GM23248 (cell line): ENCODE measurements at regions not wholly inside any gene's neighbourhood (a gene's known extent, or its start where the extent isn't known, plus 50 kb on each side); places are given as distances from the start of the nearest gene placed in this dataset.
A peak's percentile ranks its signal among the peaks of the same experiment; 100 is the strongest.

Experiments
- DNase-seq: peaks from one replicate; pipeline ENCODE4 v3.0.0-alpha.2; 2015
- H2AFZ ChIP-seq: fragments of 200-600 bp; sonication (generic); 2 replicates; pipeline ENCODE4 v1.6.1; 2016; ENCODE audit warnings: antibody characterized with exemption
- H3F3A ChIP-seq: fragments of 200-600 bp; sonication (generic); 2 replicates; pipeline ENCODE4 v1.6.1; 2016; ENCODE audit warnings: mild to moderate bottlenecking, antibody characterized with exemption, mixed run types; ENCODE audit not compliant: insufficient read depth
- H3K27ac ChIP-seq: fragments of 200-600 bp; sonication (generic); 2 replicates; pipeline ENCODE4 v1.5.1; 2016; ENCODE audit warnings: mild to moderate bottlenecking
- H3K27me3 ChIP-seq: fragments of 200-600 bp; sonication (generic); replicated peaks from 2 replicates; pipeline ENCODE4 v1.6.1; 2016; ENCODE audit warnings: mild to moderate bottlenecking; ENCODE audit not compliant: insufficient read depth
- H3K36me3 ChIP-seq: fragments of 200-600 bp; sonication (generic); 2 replicates; pipeline ENCODE4 v1.6.1; 2016; ENCODE audit warnings: low read depth, mild to moderate bottlenecking
- H3K4me1 ChIP-seq: fragments of 200-600 bp; sonication (generic); 2 replicates; pipeline ENCODE4 v1.6.1; 2016; ENCODE audit warnings: mild to moderate bottlenecking; ENCODE audit not compliant: insufficient read depth
- H3K4me2 ChIP-seq: fragments of 200-600 bp; sonication (generic); one replicate; pipeline ENCODE4 v1.6.1; 2016; ENCODE audit warnings: mild to moderate bottlenecking; ENCODE audit not compliant: unreplicated experiment
- H3K4me3 ChIP-seq: fragments of 200-600 bp; sonication (generic); 2 replicates; pipeline ENCODE4 v1.5.1; 2016; ENCODE audit warnings: mild to moderate bottlenecking
- H3K79me2 ChIP-seq: fragments of 200-600 bp; sonication (generic); 2 replicates; pipeline ENCODE4 v1.6.1; 2016; ENCODE audit warnings: mild to moderate bottlenecking; ENCODE audit not compliant: insufficient read depth
- H3K9ac ChIP-seq: fragments of 200-600 bp; sonication (generic); 2 replicates; pipeline ENCODE4 v1.6.1; 2016; ENCODE audit warnings: mild to moderate bottlenecking
- H3K9me2 ChIP-seq: fragments of 200-600 bp; sonication (generic); 2 replicates; pipeline ENCODE4 v1.6.1; 2016; ENCODE audit warnings: mixed run types, mild to moderate bottlenecking, moderate library complexity; ENCODE audit not compliant: insufficient read depth
- H3K9me3 ChIP-seq: fragments of 200-600 bp; sonication (generic); one replicate; pipeline ENCODE4 v1.6.1; 2017; ENCODE audit warnings: low read depth
- H4K20me1 ChIP-seq: fragments of 200-600 bp; sonication (generic); 2 replicates; pipeline ENCODE4 v1.6.0; 2016; ENCODE audit not compliant: insufficient read depth
- EZH2 ChIP-seq: fragments of 200-600 bp; sonication (generic); IDR thresholded peaks from 2 replicates; pipeline ENCODE4 v1.6.1; 2018; ENCODE audit warnings: antibody characterized with exemption, mild to moderate bottlenecking; ENCODE audit not compliant: insufficient read depth, poor library complexity, severe bottlenecking
- EZH2phosphoT487 ChIP-seq: fragments of 200-600 bp; sonication (generic); IDR thresholded peaks from 2 replicates; pipeline ENCODE4 v1.6.1; 2018; ENCODE audit warnings: antibody characterized with exemption, moderate library complexity, mild to moderate bottlenecking, low read depth; ENCODE audit not compliant: insufficient read depth
- WGBS, 2 experiments: methylation state at CpG; one replicate each; pipeline ENCODE4 v1.1.6; 2015 to 2017; ENCODE audit warnings: low lambda C conversion rate in 2 of 2, low coverage in 1 of 2; ENCODE audit errors: missing lambda C conversion rate in 2 of 2; 5-methylcytosine and 5-hydroxymethylcytosine counted together
- in situ Hi-C: fragments of 300-500 bp; cut with MboI; formaldehyde crosslinking; loops from 2 replicates; pipeline ENCODE4 v1.15.0; 2020

DNA sequence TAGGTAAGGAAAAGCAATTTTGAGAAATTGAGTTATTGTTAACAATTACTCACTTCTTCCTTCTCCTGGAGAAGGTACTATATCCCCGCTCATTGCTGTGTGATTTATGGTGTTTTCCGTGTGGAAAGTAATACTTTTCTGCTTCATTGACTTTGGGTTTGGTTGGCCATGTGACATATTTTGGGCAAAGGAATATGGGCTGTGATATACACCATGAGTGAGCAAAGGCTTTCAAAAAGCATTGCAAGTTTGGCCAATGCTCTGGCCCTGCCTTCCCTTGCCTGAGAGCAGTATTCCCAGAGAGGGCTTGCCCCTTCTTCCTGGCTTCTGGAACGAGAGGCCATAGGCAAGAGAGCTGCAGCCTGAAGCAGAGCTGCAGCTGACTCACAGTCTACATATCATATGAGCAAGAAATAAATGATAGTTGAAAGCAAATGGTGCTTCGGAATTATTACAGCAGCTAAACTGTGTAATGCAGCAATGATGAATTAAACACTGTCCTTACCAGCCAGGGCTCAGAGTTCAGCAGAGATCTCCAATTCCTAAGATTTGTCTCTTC lies 216.8 kb upstream of the CD96 start:
- Histone ChIP-seq H3K36me3 (no peaks in the 10 kb centered on the region), H3K9me3 (no peaks in the 10 kb centered on the region), H3K9ac (no peak overlapping the region), H4K20me1 (no peaks in the 10 kb centered on the region), H3K27me3 (no peaks in the 10 kb centered on the region), H3K79me2 (no peaks in the 10 kb centered on the region), H3K9me2 (no peaks in the 10 kb centered on the region), H3K4me2 (no peak overlapping the region), H3K27ac (no peak overlapping the region), H3K4me3 (no peak overlapping the region), H3K4me1 (peaks cover 21% of the 10 kb centered on the region), H2AFZ (no peak overlapping the region), H3F3A (peaks cover 16% of the 10 kb centered on the region; the same call in 1 of the 2 replicates)
- DNase-seq: peak; percentile 18
- in situ Hi-C loops: no loop called here
- TF ChIP-seq EZH2 (no peak), EZH2phosphoT487 (no peak)
- 80 to 88% methylated on average over 4 of the region's 4 CpGs for WGBS, 2 experiments

DNA sequence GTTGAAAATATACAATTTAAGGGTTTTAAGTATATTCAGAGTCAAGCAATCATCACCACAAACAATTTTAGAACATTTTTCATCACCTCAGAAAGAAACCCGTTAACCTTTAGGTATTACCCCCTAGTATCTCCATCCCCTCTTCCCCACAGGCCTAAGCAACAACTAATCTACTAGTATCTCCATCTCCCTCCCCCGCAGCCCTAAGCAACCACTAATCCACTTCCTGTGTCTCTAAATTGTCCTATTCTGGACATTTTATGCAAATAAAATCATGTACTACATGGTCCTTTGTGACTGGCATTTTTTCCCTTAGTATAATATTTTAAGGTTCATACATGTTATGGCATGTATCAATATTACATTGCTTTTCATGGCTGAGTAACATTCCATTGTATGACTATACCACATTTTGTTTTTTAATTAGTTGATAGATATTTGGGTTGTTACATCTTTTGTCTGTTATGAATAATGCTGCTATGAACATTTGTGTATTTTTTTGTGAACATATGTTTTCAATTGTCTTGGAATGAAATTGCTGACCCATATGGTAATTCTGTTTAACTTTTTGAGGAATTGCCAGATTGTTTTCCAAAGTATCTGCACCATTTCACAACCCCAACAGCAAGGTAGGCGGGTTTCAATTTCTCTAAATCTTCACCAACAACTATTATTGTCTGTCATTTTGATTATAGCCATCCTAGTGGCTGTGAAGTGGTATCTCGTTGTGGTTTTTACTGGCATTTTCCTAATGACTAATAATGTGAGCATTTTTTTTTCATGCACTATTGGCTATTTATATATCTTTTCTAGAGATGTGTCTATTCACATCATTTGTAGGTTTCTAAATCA lies 215.6 kb upstream of the CD96 start:
- H3K4me2 ChIP-seq: no peak overlapping the region
- no peaks in the 10 kb centered on the region for H3K79me2 ChIP-seq
- peak; percentile 92 for TF ChIP-seq EZH2phosphoT487
- TF ChIP-seq EZH2: no peak
- H3K9me3 ChIP-seq: no peaks in the 10 kb centered on the region
- H3K27ac ChIP-seq: no peak overlapping the region
- peak; percentile 89 for DNase-seq
- WGBS, 2 experiments: 36 to 43% methylated on average over 4 of the region's 4 CpGs
- H3K27me3 ChIP-seq: no peaks in the 10 kb centered on the region
- in situ Hi-C loops: no loop called here
- H3K9me2 ChIP-seq: no peaks in the 10 kb centered on the region
- H3K4me3 ChIP-seq: no peak overlapping the region
- H2AFZ ChIP-seq: no peak overlapping the region
- no peaks in the 10 kb centered on the region for H3K36me3 ChIP-seq
- H3F3A ChIP-seq: peaks cover 16% of the 10 kb centered on the region; the same call in 1 of the 2 replicates
- H3K9ac ChIP-seq: no peak overlapping the region
- H4K20me1 ChIP-seq: no peaks in the 10 kb centered on the region
- peaks cover 21% of the 10 kb centered on the region for H3K4me1 ChIP-seq

DNA sequence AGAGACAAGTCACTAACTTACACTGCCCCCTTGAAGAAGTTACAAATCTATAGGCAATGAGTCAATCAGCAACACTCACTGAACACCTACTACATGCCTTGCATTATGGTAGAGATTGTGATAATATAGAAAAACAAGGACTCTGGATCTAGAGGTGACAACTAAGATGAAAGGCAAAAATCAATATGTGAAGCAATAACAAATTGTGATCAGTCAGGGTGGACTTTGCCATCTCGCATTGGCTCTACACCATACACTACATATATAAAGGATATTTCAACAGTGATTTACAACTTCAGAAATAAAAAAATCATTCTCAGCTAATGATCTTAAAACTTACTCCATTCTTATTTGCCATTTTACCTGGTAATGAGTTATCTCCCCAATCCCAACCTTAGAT lies 210.7 kb upstream of the CD96 start:
- WGBS, 2 experiments: 52 to 59% methylated on average over 1 of the region's 1 CpG
- Histone ChIP-seq H3K4me3 (no peak overlapping the region), H3K9me3 (no peaks in the 10 kb centered on the region), H3K9me2 (no peaks in the 10 kb centered on the region), H4K20me1 (no peaks in the 10 kb centered on the region), H3F3A (peaks cover 4% of the 10 kb centered on the region; the same call in 1 of the 2 replicates), H3K27ac (no peak overlapping the region), H2AFZ (no peak overlapping the region), H3K79me2 (no peaks in the 10 kb centered on the region), H3K4me1 (peaks cover 23% of the 10 kb centered on the region), H3K9ac (no peak overlapping the region), H3K4me2 (no peak overlapping the region), H3K27me3 (no peaks in the 10 kb centered on the region), H3K36me3 (no peaks in the 10 kb centered on the region)
- in situ Hi-C loops: no loop called here
- TF ChIP-seq EZH2 (no peak), EZH2phosphoT487 (no peak)
- DNase-seq: no peak

DNA sequence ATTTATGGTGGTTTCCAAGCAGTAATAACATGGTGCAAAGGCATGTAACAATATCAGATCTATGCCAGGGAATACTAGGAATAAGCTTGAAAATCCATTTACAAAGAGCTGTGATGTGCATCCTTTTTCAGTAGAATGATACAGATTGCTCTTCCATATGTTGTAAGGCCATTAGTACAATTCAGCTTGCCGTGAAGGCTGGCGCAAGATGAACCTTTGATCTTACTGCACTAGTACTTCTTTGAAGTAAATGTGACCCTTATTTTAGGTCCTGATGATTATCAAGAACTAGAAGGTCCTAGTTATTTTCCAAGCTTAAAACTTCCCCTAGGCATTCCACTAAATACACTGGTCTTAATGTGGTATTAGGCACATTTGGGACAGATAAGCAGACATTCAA lies 210.1 kb upstream of the CD96 start:
- Histone ChIP-seq H3K9ac (no peak overlapping the region), H3F3A (peaks cover 9% of the 10 kb centered on the region; the same call in 1 of the 2 replicates), H3K79me2 (no peaks in the 10 kb centered on the region), H3K27me3 (no peaks in the 10 kb centered on the region), H3K9me3 (no peaks in the 10 kb centered on the region), H3K9me2 (no peaks in the 10 kb centered on the region), H2AFZ (no peak overlapping the region), H3K4me2 (no peak overlapping the region), H3K4me1 (peaks cover 27% of the 10 kb centered on the region), H4K20me1 (no peaks in the 10 kb centered on the region), H3K4me3 (no peak overlapping the region), H3K27ac (no peak overlapping the region), H3K36me3 (no peaks in the 10 kb centered on the region)
- in situ Hi-C loops: no loop called here
- DNase-seq: no peak
- WGBS, 2 experiments: 94 to 96% methylated on average over 2 of the region's 2 CpGs
- TF ChIP-seq EZH2phosphoT487 (no peak), EZH2 (no peak)
